ENCODE measurements at regions not wholly inside any gene's neighbourhood (a gene's known extent, or its start where the extent isn't known, plus 50 kb on each side); places are given as distances from the start of the nearest gene placed in this dataset.
"Not testable (repeated sequence)": the region's sequence is repeated elsewhere in the genome, so short reads cannot be mapped to it uniquely, and the experiment has no call there.

DNA sequence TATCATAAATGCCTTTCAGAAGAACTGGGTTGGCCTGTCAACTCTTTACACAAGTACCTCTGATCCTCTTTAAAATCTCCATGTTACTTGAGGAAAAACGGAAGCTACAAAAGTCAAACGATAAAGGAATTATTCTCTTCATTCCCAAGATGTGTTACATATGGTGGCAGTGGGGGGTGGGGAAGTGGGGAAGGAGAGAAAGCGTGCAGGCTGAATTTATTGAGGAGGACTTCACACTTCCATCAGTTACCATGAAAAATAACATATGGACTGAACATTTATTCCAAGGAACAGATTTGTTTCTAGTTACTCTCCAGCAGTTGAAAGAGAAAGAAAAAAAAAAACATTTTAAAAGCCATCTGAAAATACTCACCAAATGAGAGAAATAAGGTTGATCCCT is 474.4 kb upstream of the DCN start:
- no peak for DNase-seq
- H3K36me3 Mint-ChIP-seq: no peaks in the 10 kb centered on the region
- H3K4me3 Mint-ChIP-seq: no peak overlapping the region
- H3K4me1 Mint-ChIP-seq: peaks cover 8% of the 10 kb centered on the region
- H3K27me3 Mint-ChIP-seq: no peaks in the 10 kb centered on the region
- H3K9me3 Mint-ChIP-seq: no peaks in the 10 kb centered on the region
- no peak overlapping the region for H3K27ac Mint-ChIP-seq

DNA sequence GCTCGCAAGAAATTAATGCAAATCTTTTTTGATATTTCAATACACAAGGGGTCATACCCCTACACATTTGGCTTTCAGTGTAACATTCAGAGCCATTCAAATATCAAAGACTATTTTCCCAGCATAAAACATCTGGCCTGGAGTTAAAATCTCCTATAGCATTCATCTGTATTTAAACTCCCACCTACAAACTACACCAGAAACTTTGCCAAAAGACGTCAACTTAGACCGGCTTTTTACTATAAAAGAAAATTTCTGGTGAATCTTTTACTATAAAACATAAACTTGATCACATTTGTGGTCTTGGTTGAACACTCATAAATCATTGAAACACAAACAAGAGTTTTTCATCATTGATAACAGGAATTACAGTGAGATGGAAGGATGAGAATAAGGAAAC is 473.3 kb upstream of the DCN start:
- no peaks in the 10 kb centered on the region for H3K9me3 Mint-ChIP-seq
- peaks cover 8% of the 10 kb centered on the region for H3K4me1 Mint-ChIP-seq
- DNase-seq: no peak
- H3K27ac Mint-ChIP-seq: no peak overlapping the region
- no peaks in the 10 kb centered on the region for H3K27me3 Mint-ChIP-seq
- no peaks in the 10 kb centered on the region for H3K36me3 Mint-ChIP-seq
- no peak overlapping the region for H3K4me3 Mint-ChIP-seq

DNA sequence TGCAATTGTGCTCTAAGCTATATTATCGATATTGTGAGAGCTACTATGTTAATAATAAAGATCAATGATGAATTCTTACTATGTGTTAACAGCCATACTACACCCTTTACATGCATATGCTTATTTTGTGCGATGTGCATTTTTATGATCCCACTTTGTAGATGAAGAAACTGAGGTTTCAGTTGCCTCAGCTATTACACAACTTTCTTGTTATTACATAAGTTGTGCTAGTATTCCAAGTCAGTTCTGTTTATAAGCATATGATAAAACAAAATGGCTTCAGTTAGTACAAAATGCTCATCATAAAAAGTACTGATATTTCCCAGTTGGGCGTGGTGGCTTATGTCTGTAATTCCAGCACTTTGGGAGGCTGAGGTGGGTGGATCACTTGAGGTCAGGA is 471.5 kb upstream of the DCN start:
- Mint-ChIP-seq H3K4me1 (peaks cover 8% of the 10 kb centered on the region), H3K27ac (no peak overlapping the region), H3K36me3 (no peaks in the 10 kb centered on the region), H3K4me3 (no peak overlapping the region), H3K27me3 (peaks cover 3% of the 10 kb centered on the region), H3K9me3 (no peaks in the 10 kb centered on the region)
- no peak for DNase-seq

DNA sequence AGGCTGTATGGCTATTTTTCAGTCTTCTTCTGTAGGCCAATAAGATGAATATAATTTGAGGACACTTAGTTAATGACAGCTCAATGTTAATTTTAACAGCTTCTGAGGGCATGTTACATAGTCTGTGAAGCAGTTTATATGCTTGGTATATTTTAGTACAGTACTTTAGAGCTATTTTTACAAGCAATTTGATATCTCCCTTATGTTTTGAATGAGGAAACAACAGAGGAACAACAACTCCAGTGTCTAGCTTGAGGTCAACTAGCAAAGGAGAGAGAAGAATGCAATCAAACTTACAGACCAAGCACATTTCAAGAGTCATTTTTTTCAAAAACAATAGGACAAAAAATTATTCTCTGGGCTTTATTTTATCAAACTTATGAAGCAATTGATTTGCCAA is 469.1 kb upstream of the DCN start:
- Mint-ChIP-seq H3K4me1 (no peaks in the 10 kb centered on the region), H3K27ac (no peak overlapping the region), H3K4me3 (no peak overlapping the region), H3K9me3 (no peaks in the 10 kb centered on the region), H3K36me3 (no peaks in the 10 kb centered on the region), H3K27me3 (peaks cover 3% of the 10 kb centered on the region)
- no peak for DNase-seq

DNA sequence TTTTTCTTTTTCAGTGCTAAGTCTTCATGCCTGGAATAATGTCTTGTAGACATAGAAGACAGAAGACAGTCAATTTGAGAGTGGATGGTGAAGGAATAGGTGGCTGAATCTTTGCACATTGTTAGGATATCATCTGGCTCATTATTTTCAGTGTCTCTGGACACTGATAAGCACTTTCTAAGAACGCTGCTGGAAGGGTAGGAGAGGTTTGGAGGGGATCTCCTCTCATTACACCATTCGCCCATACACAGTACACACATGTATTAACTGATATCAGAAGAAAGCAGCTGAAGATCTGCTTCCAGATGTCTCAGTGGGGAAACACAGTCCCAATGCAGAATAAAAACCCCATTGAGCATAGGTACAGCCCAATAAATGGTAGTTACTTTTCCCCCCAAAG is 461.1 kb upstream of the DCN start:
- Mint-ChIP-seq H3K4me3 (no peak overlapping the region), H3K27me3 (no peaks in the 10 kb centered on the region), H3K27ac (no peak overlapping the region), H3K9me3 (no peaks in the 10 kb centered on the region), H3K36me3 (no peaks in the 10 kb centered on the region), H3K4me1 (no peaks in the 10 kb centered on the region)
- DNase-seq: no peak

DNA sequence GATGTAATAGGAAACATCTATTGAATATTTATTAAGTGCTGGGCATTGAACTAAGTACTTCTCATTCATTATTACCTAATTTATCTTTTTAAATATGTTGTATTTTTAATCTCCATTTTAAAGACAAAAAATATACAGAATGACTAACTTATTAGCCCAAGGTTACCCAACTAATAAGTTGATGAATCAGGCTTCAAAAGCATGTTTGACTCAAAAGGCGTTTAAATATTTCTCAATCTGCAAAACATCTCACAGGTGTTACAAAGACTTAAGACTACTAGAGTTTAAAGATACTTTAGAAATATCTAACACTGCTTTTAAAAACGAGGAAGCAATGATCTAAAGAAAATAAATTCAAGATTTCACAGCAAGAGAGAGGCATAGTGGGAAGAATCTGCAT is 457.4 kb upstream of the DCN start:
- H3K4me1 Mint-ChIP-seq: peaks cover 5% of the 10 kb centered on the region
- H3K27me3 Mint-ChIP-seq: no peaks in the 10 kb centered on the region
- H3K9me3 Mint-ChIP-seq: no peaks in the 10 kb centered on the region
- no peak overlapping the region for H3K4me3 Mint-ChIP-seq
- no peak overlapping the region for H3K27ac Mint-ChIP-seq
- no peak for DNase-seq
- no peaks in the 10 kb centered on the region for H3K36me3 Mint-ChIP-seq

DNA sequence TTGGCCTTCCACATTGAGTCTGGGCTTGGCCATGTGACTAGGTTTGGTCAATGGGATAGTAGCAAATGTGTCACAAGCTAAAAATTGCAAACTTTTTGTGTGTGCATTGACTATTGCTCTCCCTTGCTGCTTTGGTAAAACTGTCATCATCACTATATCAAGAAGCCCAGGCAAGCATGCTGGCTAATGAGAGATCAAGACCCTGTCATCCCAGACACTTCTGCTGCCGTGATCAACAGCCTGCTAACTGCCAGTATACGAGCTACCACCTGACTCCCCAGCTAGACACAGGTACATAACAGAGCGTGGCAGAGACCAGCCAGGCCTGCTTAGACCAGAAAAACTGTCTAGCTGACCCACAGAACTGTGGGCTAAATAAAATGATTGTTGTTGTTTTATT is 456.7 kb upstream of the DCN start:
- Mint-ChIP-seq H3K9me3 (no peaks in the 10 kb centered on the region), H3K27ac (no peak overlapping the region), H3K27me3 (no peaks in the 10 kb centered on the region), H3K36me3 (no peaks in the 10 kb centered on the region), H3K4me3 (no peak overlapping the region), H3K4me1 (peaks cover 5% of the 10 kb centered on the region)
- DNase-seq: no peak

DNA sequence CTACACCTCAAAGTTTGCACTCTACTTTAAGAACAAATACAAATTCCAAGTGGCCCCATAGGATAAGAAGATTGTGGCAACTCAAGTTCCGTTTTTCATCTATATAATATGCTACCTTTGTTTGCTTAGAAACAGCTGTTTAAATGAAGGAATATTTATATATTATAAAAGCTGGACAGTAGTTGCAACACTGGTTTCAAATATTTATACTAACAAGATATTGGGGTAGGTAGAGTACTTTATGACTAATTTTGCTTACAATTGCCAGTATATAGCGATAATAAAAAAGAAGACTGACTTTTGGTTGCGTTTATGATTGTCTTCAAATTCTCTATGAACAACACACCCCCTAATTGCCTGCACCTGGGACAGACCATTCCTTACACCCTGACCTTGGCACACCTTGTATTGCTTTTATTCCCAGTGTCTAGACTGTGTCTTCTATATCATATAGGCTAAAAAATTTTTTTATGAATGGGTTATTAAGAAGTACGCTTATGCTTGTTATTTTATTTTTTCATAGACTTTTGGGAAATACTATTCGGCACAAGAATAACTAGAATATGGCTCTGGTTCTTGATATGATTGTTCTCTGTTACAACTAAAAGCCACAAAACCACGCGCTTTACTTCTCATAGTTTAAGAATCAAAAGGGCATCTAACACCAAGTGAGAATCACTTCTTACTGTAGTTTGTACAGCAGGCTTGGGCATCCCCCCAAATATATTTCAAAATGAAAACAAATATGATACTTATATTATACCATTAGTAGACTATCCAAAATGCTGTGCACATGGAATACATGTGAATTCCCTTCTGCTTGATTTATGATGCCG is 455.4 kb upstream of the DCN start:
- H3K27ac Mint-ChIP-seq: no peak overlapping the region
- no peaks in the 10 kb centered on the region for H3K36me3 Mint-ChIP-seq
- no peak overlapping the region for H3K4me3 Mint-ChIP-seq
- no peak for DNase-seq
- no peaks in the 10 kb centered on the region for H3K9me3 Mint-ChIP-seq
- no peaks in the 10 kb centered on the region for H3K27me3 Mint-ChIP-seq
- peaks cover 5% of the 10 kb centered on the region for H3K4me1 Mint-ChIP-seq

DNA sequence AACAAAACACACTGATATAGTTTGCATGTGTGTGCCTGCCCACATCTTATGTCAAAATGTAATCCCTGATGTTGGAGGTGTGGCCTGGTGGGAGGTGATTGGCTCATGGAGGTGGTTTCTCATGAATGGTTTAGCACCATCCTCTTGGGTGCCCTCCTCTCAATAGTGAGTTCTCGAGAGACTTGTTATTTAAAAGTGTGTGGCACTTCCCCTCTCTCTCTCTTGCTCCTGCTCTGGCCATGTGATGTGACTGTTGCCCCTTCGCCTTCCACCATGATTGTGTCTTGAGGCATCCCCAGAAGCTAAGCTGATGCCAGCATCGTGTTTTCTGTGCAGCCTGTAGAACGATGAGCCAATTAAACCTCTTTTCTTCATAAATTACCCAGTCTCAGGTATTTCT is 454.1 kb upstream of the DCN start:
- no peaks in the 10 kb centered on the region for H3K9me3 Mint-ChIP-seq
- no peaks in the 10 kb centered on the region for H3K36me3 Mint-ChIP-seq
- no peak for DNase-seq
- peaks cover 5% of the 10 kb centered on the region for H3K4me1 Mint-ChIP-seq
- no peak overlapping the region for H3K27ac Mint-ChIP-seq
- no peak overlapping the region for H3K4me3 Mint-ChIP-seq
- no peaks in the 10 kb centered on the region for H3K27me3 Mint-ChIP-seq

DNA sequence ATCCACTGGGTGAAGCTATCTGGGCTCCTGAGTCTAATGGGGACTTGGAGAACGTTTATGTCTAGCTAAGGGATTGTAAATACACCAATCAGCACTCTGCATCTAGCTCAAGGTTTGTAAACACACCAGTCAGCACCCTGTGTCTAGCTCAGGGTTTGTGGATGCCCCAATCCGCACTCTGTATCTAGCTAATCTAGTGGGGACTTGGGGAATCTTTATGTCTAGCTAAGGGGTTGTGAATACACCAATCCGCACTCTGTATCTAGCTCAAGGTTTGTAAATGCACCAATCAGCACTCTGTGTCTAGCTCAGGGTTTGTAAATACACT is 451.7 kb upstream of the DCN start:
- not testable (repeated sequence) for H3K4me1 Mint-ChIP-seq, H3K4me3 Mint-ChIP-seq, DNase-seq, H3K9me3 Mint-ChIP-seq, H3K27me3 Mint-ChIP-seq, H3K36me3 Mint-ChIP-seq, H3K27ac Mint-ChIP-seq

DNA sequence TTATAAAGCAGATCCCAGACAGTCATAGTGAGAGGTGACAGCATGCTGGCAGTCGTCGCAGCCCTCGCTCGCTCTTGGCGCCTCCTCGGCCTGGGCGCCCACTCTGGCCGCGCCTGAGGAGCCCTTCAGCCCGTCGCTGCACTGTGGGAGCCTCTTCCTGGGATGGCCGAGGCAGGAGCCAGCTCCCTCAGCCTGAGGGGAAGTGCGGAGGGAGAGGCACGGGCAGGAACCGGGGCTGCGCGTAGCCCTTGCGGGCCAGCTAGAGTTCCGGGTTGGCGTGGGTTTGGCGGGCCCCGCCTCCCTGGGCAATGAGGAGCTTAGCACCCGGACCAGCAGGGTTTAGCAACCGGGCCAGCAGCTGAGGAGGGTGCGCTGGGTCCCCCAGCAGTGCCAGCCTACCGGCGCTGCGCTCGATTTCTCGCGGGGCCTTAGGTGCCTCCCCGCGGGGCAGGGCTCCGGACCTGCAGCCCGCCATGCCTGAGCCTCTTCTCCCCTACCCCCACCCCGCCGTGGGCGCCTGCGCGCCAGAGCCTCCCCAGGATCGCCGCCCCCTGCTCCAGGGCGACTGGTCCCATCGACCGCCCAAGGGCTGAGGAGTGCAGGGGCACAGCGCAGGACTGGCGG is 451.2 kb upstream of the DCN start:
- DNase-seq: no peak
- no peaks in the 10 kb centered on the region for H3K9me3 Mint-ChIP-seq
- no peaks in the 10 kb centered on the region for H3K27me3 Mint-ChIP-seq
- H3K36me3 Mint-ChIP-seq: no peaks in the 10 kb centered on the region
- H3K4me3 Mint-ChIP-seq: no peak overlapping the region
- H3K4me1 Mint-ChIP-seq: peaks cover 5% of the 10 kb centered on the region
- H3K27ac Mint-ChIP-seq: no peak overlapping the region

DNA sequence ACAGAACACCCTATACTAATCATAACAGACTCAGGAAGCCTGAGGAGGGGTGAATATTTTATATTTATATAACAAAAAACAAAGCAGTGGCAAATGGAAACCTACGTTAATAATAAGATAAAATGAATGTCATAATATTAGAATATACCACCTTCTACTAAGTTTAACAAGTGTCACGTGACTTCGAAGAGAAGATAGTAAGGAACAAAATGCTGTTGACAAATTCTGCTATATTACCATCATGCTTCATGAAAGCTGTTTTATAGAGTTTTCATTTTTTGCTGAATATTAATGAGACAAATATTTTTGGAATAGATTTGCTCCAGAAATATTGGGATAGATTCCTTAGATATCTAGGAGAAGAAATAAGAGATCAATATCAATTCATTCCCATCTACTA is 450.6 kb upstream of the DCN start:
- peaks cover 4% of the 10 kb centered on the region for H3K4me1 Mint-ChIP-seq
- no peak overlapping the region for H3K27ac Mint-ChIP-seq
- H3K27me3 Mint-ChIP-seq: no peaks in the 10 kb centered on the region
- H3K36me3 Mint-ChIP-seq: no peaks in the 10 kb centered on the region
- H3K4me3 Mint-ChIP-seq: no peak overlapping the region
- no peaks in the 10 kb centered on the region for H3K9me3 Mint-ChIP-seq
- no peak for DNase-seq

DNA sequence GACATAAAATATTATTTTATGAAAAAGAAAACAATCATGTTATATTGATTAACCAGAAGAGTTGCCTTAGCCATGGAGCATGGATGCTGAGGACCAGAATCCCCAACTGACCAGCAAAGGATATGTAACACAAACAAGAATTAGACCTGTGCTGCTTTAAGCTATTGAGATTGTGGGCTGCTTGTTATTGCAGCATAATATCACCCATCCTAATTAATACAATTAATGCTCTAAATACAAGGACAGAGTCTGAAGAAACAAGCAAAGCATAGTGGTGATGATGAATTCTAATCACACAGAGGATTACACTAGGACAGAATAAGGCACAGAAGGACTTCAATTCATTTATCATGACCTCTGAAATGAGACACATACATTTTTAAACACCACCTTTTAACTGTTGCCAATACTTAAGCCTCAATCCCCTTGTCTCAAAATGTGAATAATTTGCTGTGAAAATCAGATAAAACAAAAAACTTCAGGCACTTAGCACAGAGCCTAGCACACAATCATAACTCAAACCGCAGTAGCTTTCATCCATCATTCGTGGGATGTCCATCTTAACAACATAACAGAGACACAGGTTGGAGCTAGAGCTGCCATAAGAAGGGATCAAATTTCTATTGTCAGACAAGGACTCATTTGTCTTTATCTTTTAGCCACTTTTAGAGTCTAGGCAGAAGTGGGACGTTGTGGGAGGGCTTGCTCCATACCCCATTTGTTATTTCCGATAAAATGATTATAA is 449.6 kb upstream of the DCN start:
- no peaks in the 10 kb centered on the region for H3K4me1 Mint-ChIP-seq
- H3K4me3 Mint-ChIP-seq: no peak overlapping the region
- no peaks in the 10 kb centered on the region for H3K27me3 Mint-ChIP-seq
- H3K36me3 Mint-ChIP-seq: no peaks in the 10 kb centered on the region
- H3K27ac Mint-ChIP-seq: no peak overlapping the region
- no peak for DNase-seq
- H3K9me3 Mint-ChIP-seq: peaks cover 2% of the 10 kb centered on the region

DNA sequence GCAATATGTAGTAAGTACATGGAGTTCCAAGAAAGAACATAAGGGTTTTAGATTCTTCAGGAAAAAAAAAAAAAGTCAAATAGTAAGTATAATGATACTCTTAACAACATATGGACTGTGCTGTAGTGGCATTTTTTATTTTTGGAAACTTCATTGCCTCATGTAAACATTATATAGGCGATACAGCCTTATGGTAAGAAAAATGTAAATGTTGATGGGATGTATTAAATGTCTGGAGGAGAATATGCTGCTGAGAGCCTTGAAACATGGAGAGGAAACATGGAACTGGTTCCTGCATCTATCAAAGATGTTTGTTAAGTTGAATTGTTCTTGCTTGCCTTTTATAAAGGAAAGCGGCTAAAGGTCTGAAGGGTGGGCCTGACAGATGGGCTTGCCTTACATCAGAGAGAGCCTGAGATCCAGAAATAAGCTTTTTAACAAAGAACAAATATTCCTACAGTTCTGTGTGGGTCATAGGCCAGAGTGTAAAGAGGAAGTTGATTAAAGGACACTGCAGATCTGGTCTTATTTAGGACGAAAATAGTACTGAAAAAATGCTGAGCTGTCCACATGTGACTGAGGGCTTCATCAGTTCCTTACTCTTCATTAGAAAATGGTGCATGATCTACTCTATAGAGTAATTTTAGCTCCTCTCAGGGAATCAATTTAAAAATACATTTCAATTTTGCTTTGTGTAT is 448.1 kb upstream of the DCN start:
- Mint-ChIP-seq H3K36me3 (peaks cover 2% of the 10 kb centered on the region), H3K9me3 (peaks cover 12% of the 10 kb centered on the region), H3K4me3 (no peak overlapping the region), H3K27ac (no peak overlapping the region), H3K27me3 (no peaks in the 10 kb centered on the region), H3K4me1 (no peaks in the 10 kb centered on the region)
- no peak for DNase-seq

DNA sequence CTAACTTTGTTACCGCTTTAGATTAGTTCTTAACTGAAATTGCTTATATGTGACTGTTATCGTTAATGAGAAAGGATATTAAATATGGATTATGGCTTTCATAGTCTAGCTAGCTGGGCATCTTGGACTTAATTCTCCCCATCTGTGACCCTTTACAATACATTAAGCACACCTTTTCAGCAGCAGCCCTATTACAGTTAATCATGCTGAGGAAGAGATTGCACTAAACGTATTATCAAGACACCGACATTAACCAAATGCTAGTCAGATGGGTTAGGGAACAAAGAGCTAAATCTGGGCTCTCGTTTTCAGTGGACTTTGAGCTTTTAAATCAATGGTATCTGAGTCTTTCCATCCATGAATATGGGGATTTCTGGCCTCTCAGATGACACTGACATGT is 447.5 kb upstream of the DCN start:
- Mint-ChIP-seq H3K27ac (no peak overlapping the region), H3K4me3 (no peak overlapping the region), H3K36me3 (peaks cover 2% of the 10 kb centered on the region), H3K9me3 (peaks cover 15% of the 10 kb centered on the region), H3K27me3 (no peaks in the 10 kb centered on the region), H3K4me1 (no peaks in the 10 kb centered on the region)
- DNase-seq: no peak
